GM23338 (cell line): ENCODE measurements at regions not wholly inside any gene's neighbourhood (a gene's known extent, or its start where the extent isn't known, plus 50 kb on each side); places are given as distances from the start of the nearest gene placed in this dataset.

Source experiments
- ATAC-seq: fragments of 200-7000 bp; cut with Tn5 transposase; 3 replicates; pipeline ENCODE4 v1.9.1; 2020
- DNase-seq: peaks from one replicate; pipeline ENCODE4 v3.0.0-alpha.2; 2015; ENCODE audit warnings: low spot score
- H2AFZ ChIP-seq: fragments of 200-600 bp; sonication (generic); 2 replicates; pipeline ENCODE4 v1.8.0; 2016; ENCODE audit warnings: antibody characterized with exemption, mild to moderate bottlenecking, moderate library complexity
- H3F3A ChIP-seq: fragments of 200-600 bp; sonication (generic); replicated peaks from 2 replicates; pipeline ENCODE4 v1.8.0; 2017; ENCODE audit warnings: antibody characterized with exemption, mixed run types, low read depth
- H3K27ac ChIP-seq: fragments of 200-600 bp; sonication (generic); 2 replicates; pipeline ENCODE4 v1.6.1; 2016; ENCODE audit warnings: low read depth
- H3K27me3 ChIP-seq: fragments of 200-600 bp; sonication (generic); 2 replicates; pipeline ENCODE4 v1.8.0; 2016; ENCODE audit warnings: mild to moderate bottlenecking, mixed run types, moderate library complexity; ENCODE audit not compliant: insufficient read depth
- H3K36me3 ChIP-seq: fragments of 200-600 bp; sonication (generic); 2 replicates; pipeline ENCODE4 v1.8.0; 2016; ENCODE audit warnings: mild to moderate bottlenecking; ENCODE audit not compliant: insufficient read depth
- H3K4me1 ChIP-seq: fragments of 200-600 bp; sonication (generic); 2 replicates; pipeline ENCODE4 v1.8.0; 2016; ENCODE audit warnings: mild to moderate bottlenecking, moderate library complexity; ENCODE audit not compliant: insufficient read depth
- H3K4me2 ChIP-seq: fragments of 200-600 bp; sonication (generic); 2 replicates; pipeline ENCODE4 v1.7.1; 2017; ENCODE audit warnings: mixed run types
- H3K4me3 ChIP-seq: fragments of 200-600 bp; sonication (generic); 2 replicates; pipeline ENCODE4 v1.6.1; 2016; ENCODE audit warnings: mixed run types
- H3K79me2 ChIP-seq: fragments of 200-600 bp; sonication (generic); replicated peaks from 2 replicates; pipeline ENCODE4 v1.8.0; 2017; ENCODE audit warnings: mild to moderate bottlenecking; ENCODE audit not compliant: insufficient read depth
- H3K9me2 ChIP-seq: fragments of 200-600 bp; sonication (generic); 2 replicates; pipeline ENCODE4 v1.8.0; 2017; ENCODE audit not compliant: insufficient read depth
- H4K20me1 ChIP-seq: fragments of 200-600 bp; sonication (generic); replicated peaks from 2 replicates; pipeline ENCODE4 v1.8.0; 2017; ENCODE audit warnings: mild to moderate bottlenecking; ENCODE audit not compliant: insufficient read depth
- H3K27ac Mint-ChIP-seq: 2 replicates; pipeline ENCODE4 v1.8.0; 2020; ENCODE audit warnings: inconsistent platforms, mild to moderate bottlenecking, moderate library complexity, mixed read lengths
- H3K27me3 Mint-ChIP-seq: 3 replicates; pipeline ENCODE4 v1.8.0; 2022; ENCODE audit warnings: low read depth, mild to moderate bottlenecking, moderate library complexity, mixed read lengths, inconsistent platforms; ENCODE audit not compliant: insufficient read depth, poor library complexity
- H3K36me3 Mint-ChIP-seq: 3 replicates; pipeline ENCODE4 v1.8.0; 2021; ENCODE audit warnings: low read depth, mild to moderate bottlenecking, inconsistent platforms, moderate library complexity, mixed read lengths
- H3K4me1 Mint-ChIP-seq: 3 replicates; pipeline ENCODE4 v1.8.0; 2020; ENCODE audit warnings: mild to moderate bottlenecking, inconsistent platforms, mixed read lengths
- H3K4me3 Mint-ChIP-seq: 3 replicates; pipeline ENCODE4 v1.8.0; 2021; ENCODE audit warnings: moderate library complexity, mild to moderate bottlenecking, inconsistent platforms, mixed read lengths
- H3K9me3 Mint-ChIP-seq: 3 replicates; pipeline ENCODE4 v1.8.0; 2020; ENCODE audit warnings: moderate library complexity, mild to moderate bottlenecking, inconsistent platforms, mixed read lengths
- CREB1 ChIP-seq: fragments of 250-450 bp; sonication (Bioruptor Pico); IDR thresholded peaks from 2 replicates; pipeline ENCODE4 v1.5.0; 2020; ENCODE audit warnings: low read depth, mild to moderate bottlenecking, moderate library complexity
- EZH2 ChIP-seq: fragments of 200-600 bp; sonication (generic); IDR thresholded peaks from one replicate; pipeline ENCODE4 v1.8.0; 2017; ENCODE audit warnings: antibody characterized with exemption, mild to moderate bottlenecking, low read depth; ENCODE audit not compliant: unreplicated experiment
- EZH2phosphoT487 ChIP-seq: fragments of 200-600 bp; sonication (generic); IDR thresholded peaks from one replicate; pipeline ENCODE4 v1.8.1; 2018; ENCODE audit warnings: antibody characterized with exemption; ENCODE audit not compliant: unreplicated experiment
- JUNB ChIP-seq: IDR thresholded peaks from one replicate; pipeline ENCODE4 v1.6.1; 2016; ENCODE audit warnings: antibody characterized with exemption; ENCODE audit not compliant: unreplicated experiment
- NANOG ChIP-seq: IDR thresholded peaks from 2 replicates; pipeline ENCODE4 v1.6.1; 2016; ENCODE audit warnings: antibody characterized with exemption, borderline replicate concordance
- POLR2AphosphoS5 ChIP-seq: IDR thresholded peaks from 2 replicates; pipeline ENCODE4 v1.6.1; 2016; ENCODE audit warnings: antibody characterized with exemption, low read depth
- STAT1 ChIP-seq: IDR thresholded peaks from one replicate; pipeline ENCODE4 v1.6.1; 2016; ENCODE audit warnings: antibody characterized with exemption; ENCODE audit not compliant: unreplicated experiment
- ZNF114 ChIP-seq: fragments of 250-450 bp; sonication (Bioruptor Pico); IDR thresholded peaks from 2 replicates; pipeline ENCODE4 v1.5.0; 2020; ENCODE audit warnings: mild to moderate bottlenecking, moderate library complexity
- ZNF331 ChIP-seq: fragments of 250-450 bp; sonication (Bioruptor Pico); IDR thresholded peaks from 2 replicates; pipeline ENCODE4 v1.5.0; 2020; ENCODE audit warnings: low read depth, mild to moderate bottlenecking, moderate library complexity
- TF ChIP-seq, protein P1 (sequence below), 2 experiments: fragments of 200-600 bp in 1 of 2; sonication (generic) in 1 of 2; conservative IDR thresholded peaks; 2 replicates each; pipeline versions ENCODE4 v1.5.1 to v1.6.1; 2016 to 2017; ENCODE audit warnings: antibody characterized with exemption in 2 of 2, low read depth in 2 of 2, mild to moderate bottlenecking in 2 of 2, moderate library complexity in 1 of 2
- TF ChIP-seq, protein P2 (sequence below): IDR thresholded peaks from one replicate; pipeline ENCODE4 v1.6.1; 2018; ENCODE audit warnings: antibody characterized with exemption; ENCODE audit not compliant: unreplicated experiment
- TF ChIP-seq, protein P3 (sequence below): fragments of 250-450 bp; sonication (Bioruptor Pico); IDR thresholded peaks from 2 replicates; pipeline ENCODE4 v1.5.0; 2020; ENCODE audit warnings: mild to moderate bottlenecking, moderate library complexity

DNA sequence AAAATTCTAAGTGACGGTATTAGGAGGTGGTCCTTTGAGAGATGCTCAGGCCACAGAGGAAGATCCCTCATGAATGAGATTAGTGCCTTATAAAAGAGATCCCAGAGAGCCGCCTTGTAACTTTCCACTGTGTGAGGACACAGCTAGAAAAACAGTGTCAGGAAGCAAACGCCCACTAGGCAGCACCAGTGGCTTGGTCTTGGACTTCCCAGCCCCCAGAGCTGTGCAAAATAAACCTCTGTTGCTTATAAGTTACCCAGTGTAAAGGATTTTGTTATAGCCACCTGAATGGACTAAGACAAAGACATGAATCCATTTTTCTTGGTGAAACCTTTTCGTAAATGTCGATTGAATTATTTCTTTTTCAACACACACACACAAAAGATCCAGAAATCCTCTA lies 141.0 kb downstream of the CBLN1 start (continued):
- TF ChIP-seq STAT1 (no peak), EZH2phosphoT487 (no peak), EZH2 (no peak), NANOG (no peak), ZNF331 (no peak), CREB1 (CRISPR knock-in tag) (no peak)
- TF ChIP-seq, protein P1, sequence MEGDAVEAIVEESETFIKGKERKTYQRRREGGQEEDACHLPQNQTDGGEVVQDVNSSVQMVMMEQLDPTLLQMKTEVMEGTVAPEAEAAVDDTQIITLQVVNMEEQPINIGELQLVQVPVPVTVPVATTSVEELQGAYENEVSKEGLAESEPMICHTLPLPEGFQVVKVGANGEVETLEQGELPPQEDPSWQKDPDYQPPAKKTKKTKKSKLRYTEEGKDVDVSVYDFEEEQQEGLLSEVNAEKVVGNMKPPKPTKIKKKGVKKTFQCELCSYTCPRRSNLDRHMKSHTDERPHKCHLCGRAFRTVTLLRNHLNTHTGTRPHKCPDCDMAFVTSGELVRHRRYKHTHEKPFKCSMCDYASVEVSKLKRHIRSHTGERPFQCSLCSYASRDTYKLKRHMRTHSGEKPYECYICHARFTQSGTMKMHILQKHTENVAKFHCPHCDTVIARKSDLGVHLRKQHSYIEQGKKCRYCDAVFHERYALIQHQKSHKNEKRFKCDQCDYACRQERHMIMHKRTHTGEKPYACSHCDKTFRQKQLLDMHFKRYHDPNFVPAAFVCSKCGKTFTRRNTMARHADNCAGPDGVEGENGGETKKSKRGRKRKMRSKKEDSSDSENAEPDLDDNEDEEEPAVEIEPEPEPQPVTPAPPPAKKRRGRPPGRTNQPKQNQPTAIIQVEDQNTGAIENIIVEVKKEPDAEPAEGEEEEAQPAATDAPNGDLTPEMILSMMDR (conservative IDR thresholded peaks at IDR 0.05; ENCODE audit: low read depth in 2 of 2), result no peak
- TF ChIP-seq, protein P2, sequence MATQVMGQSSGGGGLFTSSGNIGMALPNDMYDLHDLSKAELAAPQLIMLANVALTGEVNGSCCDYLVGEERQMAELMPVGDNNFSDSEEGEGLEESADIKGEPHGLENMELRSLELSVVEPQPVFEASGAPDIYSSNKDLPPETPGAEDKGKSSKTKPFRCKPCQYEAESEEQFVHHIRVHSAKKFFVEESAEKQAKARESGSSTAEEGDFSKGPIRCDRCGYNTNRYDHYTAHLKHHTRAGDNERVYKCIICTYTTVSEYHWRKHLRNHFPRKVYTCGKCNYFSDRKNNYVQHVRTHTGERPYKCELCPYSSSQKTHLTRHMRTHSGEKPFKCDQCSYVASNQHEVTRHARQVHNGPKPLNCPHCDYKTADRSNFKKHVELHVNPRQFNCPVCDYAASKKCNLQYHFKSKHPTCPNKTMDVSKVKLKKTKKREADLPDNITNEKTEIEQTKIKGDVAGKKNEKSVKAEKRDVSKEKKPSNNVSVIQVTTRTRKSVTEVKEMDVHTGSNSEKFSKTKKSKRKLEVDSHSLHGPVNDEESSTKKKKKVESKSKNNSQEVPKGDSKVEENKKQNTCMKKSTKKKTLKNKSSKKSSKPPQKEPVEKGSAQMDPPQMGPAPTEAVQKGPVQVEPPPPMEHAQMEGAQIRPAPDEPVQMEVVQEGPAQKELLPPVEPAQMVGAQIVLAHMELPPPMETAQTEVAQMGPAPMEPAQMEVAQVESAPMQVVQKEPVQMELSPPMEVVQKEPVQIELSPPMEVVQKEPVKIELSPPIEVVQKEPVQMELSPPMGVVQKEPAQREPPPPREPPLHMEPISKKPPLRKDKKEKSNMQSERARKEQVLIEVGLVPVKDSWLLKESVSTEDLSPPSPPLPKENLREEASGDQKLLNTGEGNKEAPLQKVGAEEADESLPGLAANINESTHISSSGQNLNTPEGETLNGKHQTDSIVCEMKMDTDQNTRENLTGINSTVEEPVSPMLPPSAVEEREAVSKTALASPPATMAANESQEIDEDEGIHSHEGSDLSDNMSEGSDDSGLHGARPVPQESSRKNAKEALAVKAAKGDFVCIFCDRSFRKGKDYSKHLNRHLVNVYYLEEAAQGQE, result no peak

DNA sequence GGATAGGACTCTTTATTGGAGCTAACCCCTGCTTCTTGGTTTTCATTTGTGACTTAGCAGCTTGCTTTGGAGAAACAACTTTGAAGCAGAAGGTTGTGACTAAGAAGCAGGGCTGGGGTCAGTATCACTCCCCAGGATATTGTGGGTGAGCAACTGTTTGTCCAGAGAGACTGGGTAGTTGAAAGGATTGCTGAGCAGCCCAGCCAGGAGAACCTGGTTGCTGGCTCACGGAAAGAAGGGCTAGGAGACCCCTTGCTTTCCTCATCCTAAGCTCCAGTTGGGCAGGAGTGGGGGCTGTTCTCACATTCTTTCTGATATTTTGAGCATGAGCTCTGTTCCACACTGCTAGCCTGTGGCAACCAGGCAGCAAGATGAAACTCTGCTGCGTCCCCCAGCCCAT lies 151.2 kb downstream of the CBLN1 start:
- Histone ChIP-seq H3K27me3 (no peaks in the 10 kb centered on the region), H3K4me1 (peaks cover 7% of the 10 kb centered on the region; the same call in 1 of the 2 replicates), H3K4me2 (no peak overlapping the region), H3K27ac (no peak overlapping the region), H2AFZ (no peak overlapping the region), H3F3A (no peaks in the 10 kb centered on the region), H3K79me2 (no peaks in the 10 kb centered on the region), H3K9me2 (no peaks in the 10 kb centered on the region), H4K20me1 (peaks cover 4% of the 10 kb centered on the region; the same call in 1 of the 2 replicates), H3K36me3 (no peaks in the 10 kb centered on the region), H3K4me3 (no peak overlapping the region)
- DNase-seq, result no peak
- Mint-ChIP-seq H3K9me3 (no peaks in the 10 kb centered on the region), H3K27me3 (no peaks in the 10 kb centered on the region), H3K36me3 (no peaks in the 10 kb centered on the region), H3K27ac (no peak overlapping the region), H3K4me3 (no peak overlapping the region), H3K4me1 (peaks cover 7% of the 10 kb centered on the region; the same call in 1 of the 3 replicates)
- ATAC-seq, result no peak
- no peak for TF ChIP-seq JUNB
- TF ChIP-seq POLR2AphosphoS5, result no peak
- no peak for TF ChIP-seq CREB1 (CRISPR knock-in tag)
- TF ChIP-seq, protein P3, sequence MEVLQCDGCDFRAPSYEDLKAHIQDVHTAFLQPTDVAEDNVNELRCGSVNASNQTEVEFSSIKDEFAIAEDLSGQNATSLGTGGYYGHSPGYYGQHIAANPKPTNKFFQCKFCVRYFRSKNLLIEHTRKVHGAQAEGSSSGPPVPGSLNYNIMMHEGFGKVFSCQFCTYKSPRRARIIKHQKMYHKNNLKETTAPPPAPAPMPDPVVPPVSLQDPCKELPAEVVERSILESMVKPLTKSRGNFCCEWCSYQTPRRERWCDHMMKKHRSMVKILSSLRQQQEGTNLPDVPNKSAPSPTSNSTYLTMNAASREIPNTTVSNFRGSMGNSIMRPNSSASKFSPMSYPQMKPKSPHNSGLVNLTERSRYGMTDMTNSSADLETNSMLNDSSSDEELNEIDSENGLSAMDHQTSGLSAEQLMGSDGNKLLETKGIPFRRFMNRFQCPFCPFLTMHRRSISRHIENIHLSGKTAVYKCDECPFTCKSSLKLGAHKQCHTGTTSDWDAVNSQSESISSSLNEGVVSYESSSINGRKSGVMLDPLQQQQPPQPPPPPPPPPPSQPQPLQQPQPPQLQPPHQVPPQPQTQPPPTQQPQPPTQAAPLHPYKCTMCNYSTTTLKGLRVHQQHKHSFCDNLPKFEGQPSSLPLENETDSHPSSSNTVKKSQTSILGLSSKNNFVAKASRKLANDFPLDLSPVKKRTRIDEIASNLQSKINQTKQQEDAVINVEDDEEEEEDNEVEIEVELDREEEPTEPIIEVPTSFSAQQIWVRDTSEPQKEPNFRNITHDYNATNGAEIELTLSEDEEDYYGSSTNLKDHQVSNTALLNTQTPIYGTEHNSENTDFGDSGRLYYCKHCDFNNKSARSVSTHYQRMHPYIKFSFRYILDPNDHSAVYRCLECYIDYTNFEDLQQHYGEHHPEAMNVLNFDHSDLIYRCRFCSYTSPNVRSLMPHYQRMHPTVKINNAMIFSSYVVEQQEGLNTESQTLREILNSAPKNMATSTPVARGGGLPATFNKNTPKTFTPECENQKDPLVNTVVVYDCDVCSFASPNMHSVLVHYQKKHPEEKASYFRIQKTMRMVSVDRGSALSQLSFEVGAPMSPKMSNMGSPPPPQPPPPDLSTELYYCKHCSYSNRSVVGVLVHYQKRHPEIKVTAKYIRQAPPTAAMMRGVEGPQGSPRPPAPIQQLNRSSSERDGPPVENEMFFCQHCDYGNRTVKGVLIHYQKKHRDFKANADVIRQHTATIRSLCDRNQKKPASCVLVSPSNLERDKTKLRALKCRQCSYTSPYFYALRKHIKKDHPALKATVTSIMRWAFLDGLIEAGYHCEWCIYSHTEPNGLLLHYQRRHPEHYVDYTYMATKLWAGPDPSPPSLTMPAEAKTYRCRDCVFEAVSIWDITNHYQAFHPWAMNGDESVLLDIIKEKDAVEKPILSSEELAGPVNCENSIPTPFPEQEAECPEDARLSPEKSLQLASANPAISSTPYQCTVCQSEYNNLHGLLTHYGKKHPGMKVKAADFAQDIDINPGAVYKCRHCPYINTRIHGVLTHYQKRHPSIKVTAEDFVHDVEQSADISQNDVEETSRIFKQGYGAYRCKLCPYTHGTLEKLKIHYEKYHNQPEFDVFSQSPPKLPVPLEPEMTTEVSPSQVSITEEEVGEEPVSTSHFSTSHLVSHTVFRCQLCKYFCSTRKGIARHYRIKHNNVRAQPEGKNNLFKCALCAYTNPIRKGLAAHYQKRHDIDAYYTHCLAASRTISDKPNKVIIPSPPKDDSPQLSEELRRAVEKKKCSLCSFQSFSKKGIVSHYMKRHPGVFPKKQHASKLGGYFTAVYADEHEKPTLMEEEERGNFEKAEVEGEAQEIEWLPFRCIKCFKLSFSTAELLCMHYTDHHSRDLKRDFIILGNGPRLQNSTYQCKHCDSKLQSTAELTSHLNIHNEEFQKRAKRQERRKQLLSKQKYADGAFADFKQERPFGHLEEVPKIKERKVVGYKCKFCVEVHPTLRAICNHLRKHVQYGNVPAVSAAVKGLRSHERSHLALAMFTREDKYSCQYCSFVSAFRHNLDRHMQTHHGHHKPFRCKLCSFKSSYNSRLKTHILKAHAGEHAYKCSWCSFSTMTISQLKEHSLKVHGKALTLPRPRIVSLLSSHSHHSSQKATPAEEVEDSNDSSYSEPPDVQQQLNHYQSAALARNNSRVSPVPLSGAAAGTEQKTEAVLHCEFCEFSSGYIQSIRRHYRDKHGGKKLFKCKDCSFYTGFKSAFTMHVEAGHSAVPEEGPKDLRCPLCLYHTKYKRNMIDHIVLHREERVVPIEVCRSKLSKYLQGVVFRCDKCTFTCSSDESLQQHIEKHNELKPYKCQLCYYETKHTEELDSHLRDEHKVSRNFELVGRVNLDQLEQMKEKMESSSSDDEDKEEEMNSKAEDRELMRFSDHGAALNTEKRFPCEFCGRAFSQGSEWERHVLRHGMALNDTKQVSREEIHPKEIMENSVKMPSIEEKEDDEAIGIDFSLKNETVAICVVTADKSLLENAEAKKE (CRISPR knock-in tag), result no peak
- TF ChIP-seq ZNF114 (CRISPR knock-in tag), result no peak
- TF ChIP-seq, protein P1 (conservative IDR thresholded peaks at IDR 0.05; ENCODE audit: low read depth in 2 of 2), result no peak
- no peak for TF ChIP-seq EZH2
- TF ChIP-seq NANOG, result no peak
